PC-9 (cell line): ENCODE measurements at regions not wholly inside any gene's neighbourhood (a gene's known extent, or its start where the extent isn't known, plus 50 kb on each side); places are given as distances from the start of the nearest gene placed in this dataset.

Experiments used
- BruUV-seq: library from RNA; stranded (reverse); fragments of 400-500 nt; replicated peaks from 2 replicates; lab custom pipeline; 2021; lab: Mats Ljungman, UMichigan
- CTCF ChIA-PET: fragments of 300-600 bp; sonication (Branson Sonifier 250); formaldehyde crosslinking; loops from one replicate; lab custom pipeline; 2022; ENCODE audit warnings: antibody characterized with exemption; lab: Charles Lee
- POLR2A ChIA-PET: fragments of 300-600 bp; sonication (Branson Sonifier 250); formaldehyde crosslinking; loops from one replicate; lab custom pipeline; 2022; ENCODE audit warnings: antibody characterized with exemption; ENCODE audit not compliant: unreplicated experiment; lab: Charles Lee
- DNase-seq, 2 experiments: peaks; one replicate each; pipeline versions ENCODE4 v3.0.0 to v3.0.0-alpha.2; 2015 to 2022; ENCODE audit warnings: mixed read lengths in 1 of 2
- H2AFZ ChIP-seq: fragments of 200-600 bp; sonication (generic); 2 replicates; pipeline ENCODE4 v1.8.1; 2017; ENCODE audit warnings: antibody characterized with exemption
- H3F3A ChIP-seq: fragments of 200-600 bp; sonication (generic); 2 replicates; pipeline ENCODE4 v1.8.1; 2017; ENCODE audit warnings: antibody characterized with exemption, mild to moderate bottlenecking, low read depth; ENCODE audit not compliant: insufficient read depth
- H3K27ac ChIP-seq: fragments of 200-600 bp; sonication (generic); 2 replicates; pipeline ENCODE4 v1.6.1; 2016; ENCODE audit warnings: mixed run types
- H3K27me3 ChIP-seq: fragments of 200-600 bp; sonication (generic); 2 replicates; pipeline ENCODE4 v1.6.1; 2016; ENCODE audit warnings: low read depth, mixed run types; ENCODE audit not compliant: insufficient read depth
- H3K36me3 ChIP-seq: fragments of 200-600 bp; sonication (generic); 2 replicates; pipeline ENCODE4 v1.6.1; 2016; ENCODE audit warnings: low read depth, mixed run types
- H3K4me1 ChIP-seq: fragments of 200-600 bp; sonication (generic); replicated peaks from 2 replicates; pipeline ENCODE4 v1.6.1; 2016; ENCODE audit warnings: mixed run types; ENCODE audit not compliant: insufficient read depth
- H3K4me2 ChIP-seq: fragments of 200-600 bp; sonication (generic); 2 replicates; pipeline ENCODE4 v1.6.1; 2017; ENCODE audit warnings: mixed run types
- H3K4me3 ChIP-seq: fragments of 200-600 bp; sonication (generic); 2 replicates; pipeline ENCODE4 v1.6.1; 2016; ENCODE audit warnings: mixed run types
- H3K79me2 ChIP-seq: fragments of 200-600 bp; sonication (generic); 2 replicates; pipeline ENCODE4 v1.6.1; 2017; ENCODE audit warnings: low read depth, mixed run types
- H3K9me2 ChIP-seq: fragments of 200-600 bp; sonication (generic); 2 replicates; pipeline ENCODE4 v1.8.1; 2017; ENCODE audit warnings: mild to moderate bottlenecking; ENCODE audit not compliant: insufficient read depth
- H3K9me3 ChIP-seq: fragments of 200-600 bp; sonication (generic); 2 replicates; pipeline ENCODE4 v1.8.1; 2016; ENCODE audit warnings: low read depth; ENCODE audit not compliant: insufficient read depth
- H4K20me1 ChIP-seq: fragments of 200-600 bp; sonication (generic); 2 replicates; pipeline ENCODE4 v1.8.1; 2017; ENCODE audit not compliant: insufficient read depth
- CTCF ChIP-seq: fragments of 200-600 bp; sonication (generic); conservative IDR thresholded peaks from 2 replicates; pipeline ENCODE4 v1.6.1; 2017; ENCODE audit warnings: mixed run types, antibody characterized with exemption, mild to moderate bottlenecking, moderate library complexity
- EZH2 ChIP-seq: fragments of 200-600 bp; sonication (generic); IDR thresholded peaks from 2 replicates; pipeline ENCODE4 v1.8.0; 2017; ENCODE audit warnings: antibody characterized with exemption, low read depth
- intact Hi-C: fragments of 100-400 bp; cut with micrococcal nuclease; formaldehyde crosslinking; loops from one replicate; pipeline ENCODE4 v1.10.0; 2022; ENCODE audit not compliant: unreplicated experiment

- no peak overlapping the region for H3K27ac ChIP-seq
- H3K4me3 ChIP-seq = no peak overlapping the region
- H2AFZ ChIP-seq = no peak overlapping the region
- BruUV-seq = no TSS peak
- no peaks in the 10 kb centered on the region for H3F3A ChIP-seq
- no peak overlapping the region for H3K4me2 ChIP-seq
- DNase-seq = no peak
- H3K9me2 ChIP-seq = no peaks in the 10 kb centered on the region
- H3K9me3 ChIP-seq = 0 out of 2 replicates have a peak, but pooled peaks cover 3% of the 10 kb centered on the region
- peaks cover 10% of the 10 kb centered on the region for H3K4me1 ChIP-seq
- no peaks in the 10 kb centered on the region for H3K27me3 ChIP-seq
- TF ChIP-seq CTCF = no peak
- TF ChIP-seq EZH2 = no peak
- CTCF ChIA-PET = no interaction called here
- H4K20me1 ChIP-seq = no peaks in the 10 kb centered on the region
- H3K36me3 ChIP-seq = no peaks in the 10 kb centered on the region
- H3K79me2 ChIP-seq = no peaks in the 10 kb centered on the region
- intact Hi-C loops = no loop called here
- POLR2A ChIA-PET = interaction anchor here (0.6 kb wide), 1 partner anchor 1016 kb away, joined by 3 read pairs; no protein-coding TSS in a partner anchor
These were observed 752.7 kb downstream of the KCNA4 start for GRCh38 chr11:29263971-29264682.

DNA sequence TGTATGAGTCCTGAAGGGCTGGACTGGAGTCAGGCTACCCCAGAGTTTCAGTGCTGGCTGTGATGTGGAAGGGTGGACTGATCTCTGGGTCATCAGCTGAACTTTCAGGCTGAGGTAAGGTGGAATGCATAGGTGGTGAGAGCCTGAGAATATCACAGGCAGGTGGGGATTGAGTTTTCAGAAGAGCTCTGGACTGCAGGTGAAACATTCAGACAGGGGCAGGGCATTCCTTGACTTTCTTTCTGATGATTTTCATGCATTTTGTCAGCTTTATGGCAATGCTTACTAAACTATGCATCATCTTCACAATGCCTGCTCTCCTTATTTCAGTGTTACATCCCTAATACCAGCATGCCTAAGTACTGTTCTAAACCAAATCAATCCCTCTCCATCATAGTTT lies 755.0 kb downstream of the KCNA4 start:
- TF ChIP-seq CTCF = no peak
- TF ChIP-seq EZH2 = no peak
- 0 out of 2 replicates have a peak, but pooled peaks cover 3% of the 10 kb centered on the region for H3K9me2 ChIP-seq
- ChIA-PET CTCF (interaction anchor here (1.3 kb wide), 1 partner anchor 67 kb away, joined by 7 read pairs; no protein-coding TSS in a partner anchor), POLR2A (no interaction called here)
- H3K36me3 ChIP-seq = no peaks in the 10 kb centered on the region
- no peak overlapping the region for H2AFZ ChIP-seq
- intact Hi-C loops = loop anchor here (2.0 kb wide), 1 partner anchor 67 kb away; no protein-coding TSS in a partner anchor
- no peak overlapping the region for H3K4me3 ChIP-seq
- no peak overlapping the region for H3K4me2 ChIP-seq
- no peak overlapping the region for H3K27ac ChIP-seq
- H3F3A ChIP-seq = no peaks in the 10 kb centered on the region
- no peaks in the 10 kb centered on the region for H3K79me2 ChIP-seq
- H3K27me3 ChIP-seq = no peaks in the 10 kb centered on the region
- 0 out of 2 replicates have a peak, but pooled peaks cover 3% of the 10 kb centered on the region for H3K9me3 ChIP-seq
- no peak for DNase-seq
- peaks cover 10% of the 10 kb centered on the region for H3K4me1 ChIP-seq
- H4K20me1 ChIP-seq = no peaks in the 10 kb centered on the region
- BruUV-seq = no TSS peak

GRCh38 chr11:29260939-29261705 lies 755.7 kb downstream of the KCNA4 start:
- TF ChIP-seq EZH2 (no peak), CTCF (no peak; the same call in 1 of the 2 replicates)
- intact Hi-C loops = loop anchor here (2.0 kb wide), 1 partner anchor 68 kb away; no protein-coding TSS in a partner anchor
- no peaks in the 10 kb centered on the region for H3K79me2 ChIP-seq

More at GRCh38 chr11:29260939-29261705, 755.7 kb downstream of the KCNA4 start:
- Histone ChIP-seq H3K4me2 (peak overlapping the region; percentile 14; the same call in 1 of the 2 replicates), H3K4me3 (no peak overlapping the region), H3K9me3 (0 out of 2 replicates have a peak, but pooled peaks cover 3% of the 10 kb centered on the region), H3K9me2 (0 out of 2 replicates have a peak, but pooled peaks cover 3% of the 10 kb centered on the region), H3K4me1 (peaks cover 10% of the 10 kb centered on the region), H2AFZ (no peak overlapping the region), H3K27me3 (no peaks in the 10 kb centered on the region), H3K36me3 (no peaks in the 10 kb centered on the region), H3K27ac (no peak overlapping the region), H3F3A (no peaks in the 10 kb centered on the region), H4K20me1 (no peaks in the 10 kb centered on the region)
- ChIA-PET POLR2A (interaction anchor here (0.5 to 0.6 kb wide), 3 partner anchors 23 to 109 kb away, joined by 3 to 23 read pairs (median 3); no protein-coding TSS in a partner anchor), CTCF (interaction anchor here (0.6 to 1.3 kb wide), 5 partner anchors 40 to 451 kb away, joined by 3 to 7 read pairs (median 3); no protein-coding TSS in a partner anchor)
- DNase-seq = peak; percentile 65 to 80
- TSS peak; percentile 65 for BruUV-seq
